Stimulated activated naive CD4-positive, alpha-beta T cell (primary cell): ENCODE measurements at regions not wholly inside any gene's neighbourhood (a gene's known extent, or its start where the extent isn't known, plus 50 kb on each side); places are given as distances from the start of the nearest gene placed in this dataset.

Experiments
- DNase-seq, 6 experiments: peaks; one replicate each; lab custom pipeline; 2025; lab: John Stamatoyannopoulos, UW

- no peak for DNase-seq
Measured at GRCh38 chr1:201589186-201589585, 50.3 kb downstream of the NAV1 start.

- no peak for DNase-seq
Measured at GRCh38 chr1:201590474-201590873, 51.5 kb downstream of the NAV1 start.

- no peak for DNase-seq
Measured at GRCh38 chr1:201591348-201591747, 52.4 kb downstream of the NAV1 start.

- DNase-seq, result no peak
Measured at GRCh38 chr1:201591981-201592380, 53.1 kb downstream of the NAV1 start.

- DNase-seq, result no peak
Measured at GRCh38 chr1:201593200-201593921, 54.4 kb downstream of the NAV1 start.

- no peak for DNase-seq
Measured at GRCh38 chr1:201594575-201595245, 55.8 kb downstream of the NAV1 start.

DNA sequence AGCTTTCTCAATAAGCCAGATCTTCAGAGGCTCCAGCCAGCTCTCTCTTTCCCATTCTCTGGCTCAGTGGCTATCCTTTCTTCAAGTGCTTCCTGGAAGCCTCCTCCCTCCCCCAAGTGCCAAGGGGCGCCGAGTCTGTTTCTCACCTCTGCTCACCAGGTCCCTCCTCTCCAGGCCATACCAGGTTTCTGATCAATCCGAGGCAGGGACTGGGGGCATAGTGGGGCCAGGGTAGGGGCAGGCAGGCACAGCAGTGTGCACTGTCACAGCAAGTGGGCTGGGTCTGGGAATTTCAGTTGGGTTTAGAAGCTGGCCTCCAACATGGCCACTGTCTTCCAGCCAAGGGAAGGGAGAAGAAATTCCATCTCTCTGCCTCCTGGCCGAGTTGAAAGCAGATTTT is 56.5 kb downstream of the NAV1 start:
- DNase-seq, result no peak

- no peak for DNase-seq
Measured at GRCh38 chr1:201596101-201596868, 57.4 kb downstream of the NAV1 start.

GRCh38 chr1:201597551-201598230 is 58.8 kb downstream of the NAV1 start:
- DNase-seq, result no peak

DNA sequence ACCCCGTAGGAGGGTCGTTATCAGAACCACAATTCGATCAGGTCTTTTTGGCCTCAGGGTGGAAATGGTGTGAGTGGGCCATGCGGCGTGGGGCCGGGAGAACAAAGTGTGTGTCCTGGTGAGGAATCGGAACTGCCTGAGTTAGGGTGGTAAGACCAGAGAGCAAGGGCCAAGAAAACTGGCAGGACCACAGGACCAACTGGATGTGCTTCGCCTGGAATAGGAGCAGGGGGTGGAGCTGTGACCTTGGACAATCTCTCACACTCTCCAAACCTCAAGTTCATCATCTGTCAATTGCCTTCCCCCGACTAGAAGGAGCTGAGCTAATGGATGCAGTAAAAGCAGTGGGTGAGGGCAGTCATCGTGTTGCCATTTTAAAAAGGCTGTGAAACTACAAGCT is 59.5 kb downstream of the NAV1 start:
- DNase-seq, result no peak

DNA sequence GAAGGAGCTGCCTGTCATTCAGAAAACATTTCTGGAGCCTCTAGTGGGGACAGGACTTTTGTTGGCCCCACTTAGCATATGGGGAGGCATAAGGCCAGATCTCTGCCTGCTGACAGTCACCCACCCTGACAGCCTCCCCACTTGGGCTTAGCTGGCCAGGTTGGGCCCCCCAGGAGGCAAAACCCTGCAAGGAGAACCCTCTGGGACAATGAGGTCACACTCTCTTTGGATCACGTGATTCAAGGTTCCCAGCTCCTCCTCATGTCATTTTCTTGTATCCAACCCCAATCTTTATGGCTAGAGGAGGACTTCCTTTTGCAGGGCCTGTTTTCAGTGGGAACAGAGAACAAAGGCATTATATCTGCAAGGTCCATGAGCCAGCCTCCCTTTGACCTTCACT is 60.0 kb downstream of the NAV1 start:
- no peak for DNase-seq

DNA sequence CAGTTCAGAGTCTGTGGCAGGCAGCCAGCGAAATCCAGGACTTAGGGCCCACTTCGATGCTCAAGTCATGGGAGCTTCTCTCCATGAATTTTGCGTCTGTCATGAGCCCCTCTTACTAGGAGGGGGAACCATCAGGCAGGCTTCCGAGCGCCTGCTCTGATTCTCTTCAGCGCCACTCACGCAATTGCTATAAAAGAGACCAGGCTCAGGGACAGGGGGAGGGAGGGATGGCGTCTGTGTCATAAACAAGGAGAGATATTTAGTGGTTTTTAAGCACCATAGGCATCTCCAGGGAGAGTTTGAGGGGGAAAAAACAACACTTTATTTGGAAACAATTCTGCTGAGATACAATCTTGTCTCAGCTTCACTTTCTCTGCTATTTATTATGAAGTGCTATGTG is 60.6 kb downstream of the NAV1 start:
- no peak for DNase-seq

DNA sequence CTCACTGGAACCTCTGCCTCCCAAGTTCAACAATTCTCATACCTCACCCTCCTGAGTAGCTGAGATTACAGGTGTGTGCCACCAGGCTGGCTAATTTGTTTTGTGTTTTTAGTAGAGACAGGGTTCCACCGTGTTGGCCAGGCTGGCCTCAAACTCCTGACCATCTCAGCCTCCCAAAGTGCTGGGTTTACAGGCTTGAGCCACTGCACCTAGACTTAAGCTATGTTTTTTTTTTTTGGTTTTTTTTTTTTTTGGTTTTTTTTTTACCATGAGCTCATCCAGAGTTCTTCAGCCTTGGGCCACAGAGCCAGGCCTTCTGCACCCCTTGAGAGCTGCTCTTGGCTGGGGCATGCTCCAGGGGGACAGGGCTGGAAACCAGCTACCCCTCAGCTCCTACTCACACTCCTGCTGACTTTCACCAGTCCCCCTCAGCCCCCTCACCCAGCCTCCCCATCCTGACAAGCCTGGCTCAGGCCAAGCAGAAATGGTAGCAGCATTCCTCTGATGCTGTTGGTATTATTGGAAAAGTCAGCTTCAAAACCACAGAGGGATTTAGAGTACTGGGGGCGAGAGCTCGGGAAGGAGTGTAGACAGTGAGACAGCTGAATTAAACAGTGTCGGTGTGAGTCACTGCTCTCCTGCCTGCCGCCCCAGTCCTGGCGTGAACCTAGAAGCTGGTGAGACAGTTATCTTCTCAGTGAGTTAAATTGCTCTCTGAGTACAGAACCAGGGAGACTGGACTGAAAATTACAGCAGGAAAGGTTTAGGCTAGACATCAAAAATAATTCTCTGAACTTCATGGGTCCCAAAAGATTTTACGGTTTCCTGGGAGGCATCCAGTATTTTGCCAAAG is 63.7 kb downstream of the NAV1 start:
- no peak for DNase-seq

- DNase-seq, result no peak
Measured at GRCh38 chr1:201603613-201604232, 64.8 kb downstream of the NAV1 start.

- no peak for DNase-seq
Measured at GRCh38 chr1:201605385-201606010, 66.6 kb downstream of the NAV1 start.

DNA sequence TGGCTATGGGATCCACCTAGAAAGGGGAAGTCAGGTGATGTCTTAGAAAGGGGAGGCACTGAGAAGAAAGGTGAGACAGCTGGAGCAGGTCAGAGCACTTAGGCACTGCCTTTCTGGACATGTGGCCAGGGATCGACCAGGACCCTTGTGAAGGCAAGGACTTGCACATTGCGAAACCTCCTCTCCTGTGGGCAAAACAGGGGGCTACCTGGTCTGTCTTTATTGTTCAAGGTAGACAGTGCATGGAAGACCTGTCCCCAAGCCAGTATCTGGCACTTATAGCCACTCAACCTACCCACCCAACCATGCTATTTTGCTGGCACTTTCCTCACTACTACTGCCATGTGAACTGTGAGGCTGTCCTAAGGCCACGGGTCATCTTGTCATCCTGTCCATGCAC is 67.2 kb downstream of the NAV1 start:
- DNase-seq, result no peak

DNA sequence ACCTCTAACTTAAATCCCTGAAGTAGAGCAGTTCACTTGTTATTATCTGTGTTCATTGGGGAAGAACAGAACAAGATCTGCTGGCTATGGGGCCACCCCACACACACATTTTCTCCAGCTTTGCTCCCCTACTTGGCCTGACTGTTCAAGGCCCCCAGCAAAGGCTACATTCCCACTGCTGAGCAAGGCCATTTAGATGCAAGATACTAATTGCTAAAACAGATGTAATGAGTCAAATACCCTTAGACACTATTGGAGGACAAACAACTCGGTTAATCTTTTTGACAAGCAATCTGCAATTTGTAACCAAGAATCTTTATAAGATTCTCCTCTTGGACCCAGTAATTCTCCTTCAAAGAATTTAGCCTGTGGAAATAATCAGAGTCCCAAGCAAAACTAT is 67.7 kb downstream of the NAV1 start:
- no peak for DNase-seq

DNA sequence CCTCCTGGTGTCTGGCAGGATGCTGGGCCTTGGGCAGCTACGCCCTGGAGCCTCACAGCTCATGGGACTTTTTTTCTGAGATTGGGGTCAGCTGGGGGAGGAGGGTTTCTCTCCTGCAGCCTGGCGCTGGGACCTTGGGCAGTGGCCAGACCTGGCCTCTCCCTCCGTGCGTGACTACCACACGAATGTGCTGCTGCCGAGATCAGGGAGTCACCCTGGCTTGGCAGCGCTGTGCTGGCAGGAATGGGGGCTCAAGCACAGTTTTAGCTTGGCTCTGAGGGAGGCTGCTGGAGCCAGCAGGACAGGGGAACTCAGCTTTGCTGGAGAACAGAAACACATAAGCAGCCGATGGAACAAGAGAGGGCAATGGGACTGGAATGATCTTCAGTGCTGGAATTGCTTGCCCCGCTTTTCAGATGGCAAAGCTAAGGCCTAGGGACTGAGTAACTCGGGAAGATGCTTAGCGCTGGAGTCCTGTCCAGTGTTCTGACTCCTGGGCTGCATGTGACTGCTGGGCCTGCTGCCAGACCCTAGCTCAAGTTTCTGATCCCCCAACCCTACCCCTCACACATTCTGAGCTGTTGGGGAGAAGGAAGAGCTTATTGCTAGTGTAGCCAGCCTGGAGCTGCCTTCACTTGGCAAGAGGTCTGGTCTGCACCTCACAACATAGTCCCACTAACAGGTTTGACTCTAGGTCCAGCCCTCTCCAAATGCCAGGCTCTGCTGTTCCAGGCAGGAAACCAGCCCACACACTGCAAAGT is 69.9 kb downstream of the NAV1 start:
- no peak for DNase-seq

GRCh38 chr1:201609661-201610318 is 70.9 kb downstream of the NAV1 start:
- no peak for DNase-seq
